ENCODE measurements at regions not wholly inside any gene's neighbourhood (a gene's known extent, or its start where the extent isn't known, plus 50 kb on each side); places are given as distances from the start of the nearest gene placed in this dataset.
"Not testable (repeated sequence)": the region's sequence is repeated elsewhere in the genome, so short reads cannot be mapped to it uniquely, and the experiment has no call there.

DNA sequence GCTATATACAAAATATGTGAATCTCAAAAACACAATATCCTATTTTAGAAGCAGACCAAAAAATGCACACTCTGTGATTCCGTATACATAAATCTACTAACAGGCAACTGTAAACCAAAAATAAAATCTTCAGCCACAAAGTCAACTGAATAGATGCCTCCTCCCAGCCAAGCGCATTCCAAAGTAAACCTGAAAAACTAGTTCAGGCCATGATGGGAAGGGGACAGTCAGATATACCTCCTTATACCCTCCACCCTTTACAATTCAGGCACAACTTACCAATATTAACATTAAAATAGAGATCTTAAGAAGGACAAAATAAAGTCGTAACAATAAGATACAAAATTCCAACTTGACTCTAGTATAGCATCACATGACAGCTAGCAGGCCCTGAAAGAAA is 1604.5 kb upstream of the NUDT12 start:
- TF ChIP-seq, protein P1, sequence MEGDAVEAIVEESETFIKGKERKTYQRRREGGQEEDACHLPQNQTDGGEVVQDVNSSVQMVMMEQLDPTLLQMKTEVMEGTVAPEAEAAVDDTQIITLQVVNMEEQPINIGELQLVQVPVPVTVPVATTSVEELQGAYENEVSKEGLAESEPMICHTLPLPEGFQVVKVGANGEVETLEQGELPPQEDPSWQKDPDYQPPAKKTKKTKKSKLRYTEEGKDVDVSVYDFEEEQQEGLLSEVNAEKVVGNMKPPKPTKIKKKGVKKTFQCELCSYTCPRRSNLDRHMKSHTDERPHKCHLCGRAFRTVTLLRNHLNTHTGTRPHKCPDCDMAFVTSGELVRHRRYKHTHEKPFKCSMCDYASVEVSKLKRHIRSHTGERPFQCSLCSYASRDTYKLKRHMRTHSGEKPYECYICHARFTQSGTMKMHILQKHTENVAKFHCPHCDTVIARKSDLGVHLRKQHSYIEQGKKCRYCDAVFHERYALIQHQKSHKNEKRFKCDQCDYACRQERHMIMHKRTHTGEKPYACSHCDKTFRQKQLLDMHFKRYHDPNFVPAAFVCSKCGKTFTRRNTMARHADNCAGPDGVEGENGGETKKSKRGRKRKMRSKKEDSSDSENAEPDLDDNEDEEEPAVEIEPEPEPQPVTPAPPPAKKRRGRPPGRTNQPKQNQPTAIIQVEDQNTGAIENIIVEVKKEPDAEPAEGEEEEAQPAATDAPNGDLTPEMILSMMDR (IDR thresholded peaks at IDR 0.05; ENCODE audit: low read depth, low read length, missing control alignments): no peak
- H3K4me3 ChIP-seq (ENCODE audit: low read depth, low read length): no peak overlapping the region
- DNase-seq (ENCODE audit: low read depth): no peak
- in situ Hi-C loops (cut with HindIII; ENCODE audit: low sequenced_read_pairs): no loop called here

DNA sequence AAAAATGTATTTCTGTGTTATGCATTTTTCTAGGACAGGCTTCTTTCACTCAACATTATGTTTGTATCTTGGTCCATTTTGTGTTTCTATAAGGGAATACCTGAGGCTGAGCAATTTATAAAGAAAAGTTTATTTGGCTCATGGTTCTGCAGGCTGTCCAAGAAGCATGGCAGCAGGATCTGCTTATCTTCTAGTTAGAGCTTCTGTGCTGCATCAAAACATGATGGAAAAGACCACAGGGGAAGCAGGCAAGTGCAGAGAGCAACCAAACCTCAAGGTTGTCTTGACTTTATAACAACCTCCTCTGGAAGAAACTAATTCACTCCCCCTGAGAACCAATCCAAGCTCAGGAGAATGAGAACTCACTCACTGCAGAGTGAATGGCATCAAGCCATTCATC is 1601.0 kb upstream of the NUDT12 start:
- in situ Hi-C loops (cut with HindIII; ENCODE audit: low sequenced_read_pairs): no loop called here
- H3K4me3 ChIP-seq (ENCODE audit: low read depth, low read length): no peak overlapping the region
- DNase-seq (ENCODE audit: low read depth): no peak
- TF ChIP-seq, protein P1 (IDR thresholded peaks at IDR 0.05; ENCODE audit: low read depth, low read length, missing control alignments): no peak

DNA sequence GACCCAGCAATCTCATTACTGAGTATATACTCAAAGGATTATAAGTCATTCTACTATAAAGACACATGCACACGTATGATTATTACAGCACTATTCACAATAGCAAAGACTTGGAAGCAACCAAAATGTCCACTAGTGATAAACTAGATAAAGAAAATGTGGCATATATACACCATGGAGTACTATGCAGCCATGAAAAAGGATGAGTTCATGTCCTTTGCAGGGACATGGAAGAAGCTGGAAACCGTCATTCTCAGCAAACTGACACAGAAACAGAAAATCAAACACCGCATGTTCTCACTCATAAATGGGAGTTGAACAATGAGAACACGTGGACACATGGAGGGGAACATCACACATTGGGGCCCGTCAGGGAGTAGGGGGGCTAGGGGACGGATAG is 1600.0 kb upstream of the NUDT12 start:
- H3K4me3 ChIP-seq (ENCODE audit: low read depth, low read length); in situ Hi-C loops (cut with HindIII; ENCODE audit: low sequenced_read_pairs); DNase-seq (ENCODE audit: low read depth): not testable (repeated sequence)

DNA sequence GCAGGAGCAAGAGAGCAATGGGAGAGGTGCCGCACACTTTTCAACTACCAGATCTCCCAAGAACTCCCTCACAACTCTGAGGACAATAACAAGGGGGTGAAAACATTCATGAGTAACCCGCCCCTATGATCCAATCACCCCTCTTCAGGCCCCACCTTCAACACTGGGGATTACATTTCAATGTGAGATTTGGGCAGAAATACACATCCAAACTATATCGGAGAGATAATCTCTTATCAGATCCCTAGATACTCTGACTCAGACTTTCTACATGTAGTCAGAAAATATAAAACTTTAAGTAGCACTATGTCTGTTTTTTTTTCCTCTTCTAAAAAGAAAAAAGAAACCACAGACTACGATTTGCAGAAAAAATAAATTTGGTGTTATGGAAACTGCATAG is 1595.9 kb upstream of the NUDT12 start:
- in situ Hi-C loops (cut with HindIII; ENCODE audit: low sequenced_read_pairs): no loop called here
- no peak overlapping the region for H3K4me3 ChIP-seq (ENCODE audit: low read depth, low read length)
- TF ChIP-seq, protein P1 (IDR thresholded peaks at IDR 0.05; ENCODE audit: low read depth, low read length, missing control alignments): no peak
- no peak for DNase-seq (ENCODE audit: low read depth)

DNA sequence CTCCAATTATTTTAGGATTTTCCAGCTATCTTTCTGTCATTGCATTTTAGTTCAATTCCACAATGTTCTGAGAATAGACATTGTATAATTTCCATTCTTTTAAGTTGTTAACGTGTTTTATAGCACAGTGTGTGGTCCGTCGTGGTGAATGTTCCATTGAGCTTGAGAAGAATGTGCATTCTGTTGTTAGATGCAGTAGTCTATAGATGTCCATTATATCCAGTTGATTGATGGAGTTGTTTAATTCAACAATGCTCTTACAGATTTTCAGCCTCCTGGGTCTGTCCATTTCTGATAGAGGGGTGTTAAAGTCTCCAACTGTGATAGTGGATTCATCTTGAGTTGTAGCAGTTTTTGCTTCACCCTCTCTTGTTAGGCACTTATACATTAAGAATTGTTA is 1587.7 kb upstream of the NUDT12 start:
- in situ Hi-C loops (cut with HindIII; ENCODE audit: low sequenced_read_pairs): no loop called here
- no peak overlapping the region for H3K4me3 ChIP-seq (ENCODE audit: low read depth, low read length)
- no peak for DNase-seq (ENCODE audit: low read depth)
- TF ChIP-seq, protein P1 (IDR thresholded peaks at IDR 0.05; ENCODE audit: low read depth, low read length, missing control alignments): no peak

DNA sequence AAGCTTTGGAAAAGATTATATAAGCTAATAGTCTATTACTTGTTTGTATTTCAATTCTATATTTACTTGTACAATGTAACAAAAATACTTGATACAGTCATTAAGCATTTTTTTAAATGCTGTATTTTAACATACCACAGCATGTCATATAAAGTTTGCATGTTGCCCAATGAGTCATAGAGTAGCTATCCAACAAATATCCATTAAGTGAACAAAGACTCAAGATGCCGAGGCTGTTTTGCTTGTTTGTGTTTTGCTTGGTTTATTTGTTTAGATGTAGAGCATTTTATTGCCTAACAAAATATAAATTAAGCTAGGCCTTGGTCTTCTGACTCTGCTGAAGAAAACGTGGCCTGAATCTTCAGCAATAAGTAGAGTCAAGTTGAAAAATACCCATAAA is 1584.3 kb upstream of the NUDT12 start:
- TF ChIP-seq, protein P1 (IDR thresholded peaks at IDR 0.05; ENCODE audit: low read depth, low read length, missing control alignments): no peak
- H3K4me3 ChIP-seq (ENCODE audit: low read depth, low read length): no peak overlapping the region
- in situ Hi-C loops (cut with HindIII; ENCODE audit: low sequenced_read_pairs): no loop called here
- DNase-seq (ENCODE audit: low read depth): no peak

DNA sequence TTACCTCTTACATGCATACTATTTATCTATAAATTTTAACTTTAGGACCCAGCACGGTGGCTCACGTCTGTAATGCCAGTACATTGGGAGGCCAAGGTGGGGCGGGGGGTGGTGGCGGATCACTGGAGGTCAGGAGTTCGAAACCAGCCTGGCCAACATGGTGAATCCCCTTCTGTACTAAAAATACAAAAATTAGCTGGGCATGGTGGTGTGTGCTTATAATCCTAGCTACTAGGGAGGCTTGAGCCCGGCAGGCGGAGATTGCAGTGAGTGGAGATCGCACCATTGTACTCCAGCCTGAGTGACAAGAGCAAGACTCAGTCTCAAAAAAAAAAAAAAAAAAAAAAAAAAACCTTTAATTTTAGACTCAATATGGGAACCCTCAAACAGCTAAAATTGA is 1582.6 kb upstream of the NUDT12 start:
- H3K4me3 ChIP-seq (ENCODE audit: low read depth, low read length): no peak overlapping the region
- TF ChIP-seq, protein P1 (IDR thresholded peaks at IDR 0.05; ENCODE audit: low read depth, low read length, missing control alignments): no peak
- in situ Hi-C loops (cut with HindIII; ENCODE audit: low sequenced_read_pairs): no loop called here
- DNase-seq (ENCODE audit: low read depth): no peak
